HCT116 (cell line): ENCODE measurements at regions not wholly inside any gene's neighbourhood (a gene's known extent, or its start where the extent isn't known, plus 50 kb on each side); places are given as distances from the start of the nearest gene placed in this dataset.

Experiments
- ATF3 ChIP-seq: IDR thresholded peaks from 2 replicates; pipeline ENCODE4 v1.6.1; 2012
- CBX3 ChIP-seq: IDR thresholded peaks from 2 replicates; pipeline ENCODE4 v1.6.1; 2012; ENCODE audit warnings: low read depth
- EGR1 ChIP-seq: IDR thresholded peaks from 2 replicates; pipeline ENCODE4 v1.6.1; 2012; ENCODE audit warnings: low read depth
- EZH2 ChIP-seq: fragments of 200-600 bp; sonication (generic); IDR thresholded peaks from 2 replicates; pipeline ENCODE4 v1.6.1; 2017; ENCODE audit warnings: antibody characterized with exemption, mixed run types
- FOSL1 ChIP-seq: IDR thresholded peaks from 2 replicates; pipeline ENCODE4 v1.6.1; 2012; ENCODE audit warnings: low read depth
- POLR2A ChIP-seq: IDR thresholded peaks from 2 replicates; pipeline ENCODE4 v1.7.0; 2011; ENCODE audit warnings: borderline replicate concordance; ENCODE audit not compliant: insufficient read depth, insufficient read length; ENCODE audit errors: extremely low read depth
- RAD21 ChIP-seq: IDR thresholded peaks from 2 replicates; pipeline ENCODE4 v1.6.1; 2012; ENCODE audit warnings: low read depth, mild to moderate bottlenecking
- TF ChIP-seq, protein P1 (sequence below), 3 experiments: fragments of 200-600 bp in 1 of 3; sonication (generic) in 1 of 3; IDR thresholded peaks in 2 of 3; conservative IDR thresholded peaks in 1 of 3; 2 replicates each; pipeline ENCODE4 v1.5.1; 2012 to 2017; ENCODE audit warnings: low read depth in 2 of 3, low read length in 2 of 3, antibody characterized with exemption in 1 of 3, borderline replicate concordance in 1 of 3, control low read depth in 1 of 3, mild to moderate bottlenecking in 1 of 3, mixed read lengths in 1 of 3, mixed run types in 1 of 3, moderate library complexity in 1 of 3; ENCODE audit not compliant: insufficient read depth in 1 of 3

- no peak for TF ChIP-seq EZH2
- TF ChIP-seq RAD21: no peak
- TF ChIP-seq FOSL1: no peak
- TF ChIP-seq POLR2A: no peak
- TF ChIP-seq ATF3: no peak
- TF ChIP-seq, protein P1, sequence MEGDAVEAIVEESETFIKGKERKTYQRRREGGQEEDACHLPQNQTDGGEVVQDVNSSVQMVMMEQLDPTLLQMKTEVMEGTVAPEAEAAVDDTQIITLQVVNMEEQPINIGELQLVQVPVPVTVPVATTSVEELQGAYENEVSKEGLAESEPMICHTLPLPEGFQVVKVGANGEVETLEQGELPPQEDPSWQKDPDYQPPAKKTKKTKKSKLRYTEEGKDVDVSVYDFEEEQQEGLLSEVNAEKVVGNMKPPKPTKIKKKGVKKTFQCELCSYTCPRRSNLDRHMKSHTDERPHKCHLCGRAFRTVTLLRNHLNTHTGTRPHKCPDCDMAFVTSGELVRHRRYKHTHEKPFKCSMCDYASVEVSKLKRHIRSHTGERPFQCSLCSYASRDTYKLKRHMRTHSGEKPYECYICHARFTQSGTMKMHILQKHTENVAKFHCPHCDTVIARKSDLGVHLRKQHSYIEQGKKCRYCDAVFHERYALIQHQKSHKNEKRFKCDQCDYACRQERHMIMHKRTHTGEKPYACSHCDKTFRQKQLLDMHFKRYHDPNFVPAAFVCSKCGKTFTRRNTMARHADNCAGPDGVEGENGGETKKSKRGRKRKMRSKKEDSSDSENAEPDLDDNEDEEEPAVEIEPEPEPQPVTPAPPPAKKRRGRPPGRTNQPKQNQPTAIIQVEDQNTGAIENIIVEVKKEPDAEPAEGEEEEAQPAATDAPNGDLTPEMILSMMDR (IDR thresholded peaks at IDR 0.05 in 2 of 3, conservative IDR thresholded peaks at IDR 0.05 in 1 of 3; ENCODE audit: borderline replicate concordance in 1 of 3, insufficient read depth in 1 of 3, low read depth in 2 of 3, low read length in 2 of 3): no peak
- TF ChIP-seq EGR1: no peak
- TF ChIP-seq CBX3: no peak
These were observed 209.6 kb upstream of the PDE4D start for GRCh38 chr5:60102961-60103693.
